PC-3 (cell line): ENCODE measurements at regions not wholly inside any gene's neighbourhood (a gene's known extent, or its start where the extent isn't known, plus 50 kb on each side); places are given as distances from the start of the nearest gene placed in this dataset.

Source experiments
- ATAC-seq: fragments of 200-7000 bp; cut with Tn5 transposase; 2 replicates; pipeline ENCODE4 v1.9.1; 2020; ENCODE audit warnings: mild to moderate bottlenecking, moderate library complexity
- BruUV-seq: library from RNA; stranded (reverse); fragments of 400-500 nt; replicated peaks from 2 replicates; lab custom pipeline; 2021; lab: Mats Ljungman, UMichigan
- CTCF ChIA-PET: fragments of 300-600 bp; sonication (Branson Sonifier 250); formaldehyde crosslinking; loops from one replicate; lab custom pipeline; 2022; ENCODE audit warnings: antibody characterized with exemption; lab: Charles Lee
- POLR2A ChIA-PET: fragments of 300-600 bp; sonication (Branson Sonifier 250); formaldehyde crosslinking; loops from one replicate; lab custom pipeline; 2022; ENCODE audit warnings: antibody characterized with exemption; ENCODE audit not compliant: unreplicated experiment; lab: Charles Lee
- DNase-seq: peaks from one replicate; pipeline ENCODE4 v3.0.0-alpha.2; 2015
- H2AFZ ChIP-seq: fragments of 300-600 bp; sonication (generic); 2 replicates; pipeline ENCODE4 v1.6.0; 2016; ENCODE audit warnings: antibody characterized with exemption, low read length
- H3F3A ChIP-seq: fragments of 300-600 bp; sonication (generic); one replicate; pipeline ENCODE4 v1.6.0; 2017; ENCODE audit warnings: antibody characterized with exemption, low read length, control low read depth, mild to moderate bottlenecking; ENCODE audit not compliant: unreplicated experiment
- H3K27ac ChIP-seq: fragments of 300-600 bp; sonication (generic); 2 replicates; pipeline ENCODE4 v1.5.1; 2016; ENCODE audit warnings: mild to moderate bottlenecking, low read length
- H3K27me3 ChIP-seq: fragments of 300-600 bp; sonication (generic); 2 replicates; pipeline ENCODE4 v1.6.1; 2016; ENCODE audit warnings: low read length, mixed read lengths
- H3K36me3 ChIP-seq: fragments of 300-600 bp; sonication (generic); 2 replicates; pipeline ENCODE4 v1.6.1; 2016; ENCODE audit warnings: low read depth, mixed run types, low read length, mixed read lengths
- H3K4me1 ChIP-seq: fragments of 300-600 bp; sonication (generic); 2 replicates; pipeline ENCODE4 v1.5.1; 2016; ENCODE audit warnings: low read length; ENCODE audit not compliant: insufficient read depth
- H3K4me2 ChIP-seq: fragments of 300-600 bp; sonication (generic); 2 replicates; pipeline ENCODE4 v1.6.0; 2016; ENCODE audit warnings: low read length
- H3K4me3 ChIP-seq: fragments of 300-600 bp; sonication (generic); 2 replicates; pipeline ENCODE4 v1.5.1; 2016; ENCODE audit warnings: mild to moderate bottlenecking, low read length, mixed read lengths
- H3K79me2 ChIP-seq: fragments of 300-600 bp; sonication (generic); 2 replicates; pipeline ENCODE4 v1.6.1; 2017; ENCODE audit warnings: low read length, mixed read lengths
- H3K9ac ChIP-seq: fragments of 300-600 bp; sonication (generic); 2 replicates; pipeline ENCODE4 v1.6.0; 2016; ENCODE audit warnings: mild to moderate bottlenecking, low read length
- H3K9me2 ChIP-seq: fragments of 300-600 bp; sonication (generic); replicated peaks from 2 replicates; pipeline ENCODE4 v1.6.1; 2016; ENCODE audit warnings: mixed run types, low read length, mixed read lengths
- H3K9me3 ChIP-seq: fragments of 300-600 bp; sonication (generic); 2 replicates; pipeline ENCODE4 v1.6.1; 2016; ENCODE audit warnings: low read length, mixed read lengths
- H4K20me1 ChIP-seq: fragments of 300-600 bp; sonication (generic); 2 replicates; pipeline ENCODE4 v1.6.1; 2016; ENCODE audit warnings: low read length, mixed read lengths
- CTCF ChIP-seq: fragments of 300-600 bp; sonication (generic); conservative IDR thresholded peaks from 2 replicates; pipeline ENCODE4 v1.5.1; 2017; ENCODE audit warnings: antibody characterized with exemption, low read depth, mild to moderate bottlenecking, low read length
- EZH2 ChIP-seq: fragments of 300-600 bp; sonication (generic); IDR thresholded peaks from one replicate; pipeline ENCODE4 v1.6.1; 2017; ENCODE audit warnings: antibody characterized with exemption, mild to moderate bottlenecking, low read length; ENCODE audit not compliant: unreplicated experiment
- EZH2phosphoT487 ChIP-seq: fragments of 300-600 bp; sonication (generic); IDR thresholded peaks from 2 replicates; pipeline ENCODE4 v1.6.1; 2018; ENCODE audit warnings: mild to moderate bottlenecking, antibody characterized with exemption, low read length, borderline replicate concordance
- intact Hi-C: fragments of 100-400 bp; cut with micrococcal nuclease; formaldehyde crosslinking; loops from 2 replicates; pipeline ENCODE4 v1.9.0; 2023

GRCh38 chr6:163813979-163814493 lies 399.5 kb downstream of the QKI start:
- no peak for DNase-seq
- no peaks in the 10 kb centered on the region for H3K36me3 ChIP-seq
- no TSS peak for BruUV-seq
- intact Hi-C loops: no loop called here
- ATAC-seq: no peak
- H3K9ac ChIP-seq: no peak overlapping the region
- ChIA-PET POLR2A (no interaction called here), CTCF (no interaction called here)
- no peak overlapping the region for H2AFZ ChIP-seq
- H3K27ac ChIP-seq: no peak overlapping the region
- H3K4me2 ChIP-seq: no peak overlapping the region
- no peak overlapping the region for H3K4me3 ChIP-seq
- no peaks in the 10 kb centered on the region for H3K9me2 ChIP-seq
- no peaks in the 10 kb centered on the region for H4K20me1 ChIP-seq
- TF ChIP-seq CTCF (no peak), EZH2 (no peak), EZH2phosphoT487 (no peak)
- no peaks in the 10 kb centered on the region for H3F3A ChIP-seq
- no peaks in the 10 kb centered on the region for H3K27me3 ChIP-seq
- H3K9me3 ChIP-seq: no peaks in the 10 kb centered on the region
- no peaks in the 10 kb centered on the region for H3K4me1 ChIP-seq
- H3K79me2 ChIP-seq: no peaks in the 10 kb centered on the region

- Histone ChIP-seq H3K9me2 (no peaks in the 10 kb centered on the region), H3K27ac (no peak overlapping the region), H3K79me2 (no peaks in the 10 kb centered on the region), H3K36me3 (no peaks in the 10 kb centered on the region), H3K27me3 (no peaks in the 10 kb centered on the region), H3K4me2 (no peak overlapping the region), H3K9ac (no peak overlapping the region), H3K4me3 (no peak overlapping the region), H3F3A (no peaks in the 10 kb centered on the region), H2AFZ (no peak overlapping the region), H3K4me1 (no peaks in the 10 kb centered on the region), H3K9me3 (no peaks in the 10 kb centered on the region), H4K20me1 (no peaks in the 10 kb centered on the region)
- BruUV-seq: no TSS peak
- CTCF ChIA-PET: no interaction called here
- TF ChIP-seq EZH2: no peak
- no peak for TF ChIP-seq CTCF
- no peak for TF ChIP-seq EZH2phosphoT487
- ATAC-seq (no peak), DNase-seq (no peak)
- POLR2A ChIA-PET: no interaction called here
- intact Hi-C loops: no loop called here
Measured at GRCh38 chr6:163811317-163811716, 396.8 kb downstream of the QKI start.

GRCh38 chr6:163809364-163809763 lies 394.8 kb downstream of the QKI start:
- POLR2A ChIA-PET: no interaction called here
- Histone ChIP-seq H3K9me2 (no peaks in the 10 kb centered on the region), H3K36me3 (no peaks in the 10 kb centered on the region), H3K9ac (no peak overlapping the region), H3K27me3 (no peaks in the 10 kb centered on the region), H3F3A (no peaks in the 10 kb centered on the region), H3K9me3 (no peaks in the 10 kb centered on the region), H2AFZ (no peak overlapping the region), H4K20me1 (no peaks in the 10 kb centered on the region), H3K27ac (no peak overlapping the region), H3K4me1 (no peaks in the 10 kb centered on the region), H3K4me3 (no peak overlapping the region), H3K79me2 (no peaks in the 10 kb centered on the region), H3K4me2 (no peak overlapping the region)
- CTCF ChIA-PET: no interaction called here
- ATAC-seq: no peak
- no peak for DNase-seq
- no TSS peak for BruUV-seq
- TF ChIP-seq EZH2phosphoT487: no peak
- intact Hi-C loops: no loop called here
